K562 (cell line): ENCODE measurements at regions not wholly inside any gene's neighbourhood (a gene's known extent, or its start where the extent isn't known, plus 50 kb on each side); places are given as distances from the start of the nearest gene placed in this dataset.

Source experiments
- ATAC-seq: fragments of 200-7000 bp; cut with Tn5 transposase; 3 replicates; pipeline ENCODE4 v1.9.1; 2020; ENCODE audit warnings: moderate library complexity
- BruUV-seq: library from RNA; stranded (reverse); fragments of 400-500 nt; replicated peaks from 2 replicates; lab custom pipeline; 2021; lab: Mats Ljungman, UMichigan
- CTCF ChIA-PET: fragments of 300-600 bp; formaldehyde crosslinking; extraction: SDS; loops from one replicate; lab custom pipeline; 2021; ENCODE audit warnings: low intra/inter-chr PET ratio; lab: Yijun Ruan, JAX
- POLR2A ChIA-PET: fragments of 300-600, 350-650 bp; sonication (Branson Sonifier 250); formaldehyde crosslinking; extraction: SDS; loops from one replicate; lab custom pipeline; 2021; ENCODE audit warnings: antibody characterized with exemption, inconsistent platforms; lab: Yijun Ruan, JAX
- DNase-seq, 4 experiments: peaks; one replicate each; pipeline versions ENCODE4 v3.0.0 to v3.0.0-alpha.2; 2011 to 2018; ENCODE audit warnings: low spot score in 3 of 4, mixed read lengths in 3 of 4; ENCODE audit errors: extremely low read depth in 1 of 4
- FAIRE-seq: peaks from 2 replicates; lab custom pipeline; 2011; peaks lifted over from hg19 to GRCh38; lab: Jason Lieb, UNC
- H2AFZ ChIP-seq: 2 replicates; pipeline ENCODE4 v1.6.0; 2011; ENCODE audit warnings: low read depth, low read length, control low read depth, inconsistent platforms
- H3K27ac ChIP-seq: fragments of 200-600 bp; 3 replicates; pipeline ENCODE4 v1.8.0; 2011; ENCODE audit warnings: low read depth, mild to moderate bottlenecking, control low read depth, inconsistent platforms, low read length, moderate library complexity, mixed read lengths; ENCODE audit errors: extremely low read depth
- H3K27me3 ChIP-seq, 2 experiments: fragments of 300-600 bp in 1 of 2; 2 replicates in 1 of 2; 3 replicates in 1 of 2; pipeline versions ENCODE4 v1.6.0 to v1.8.0; 2011; ENCODE audit warnings: inconsistent platforms in 2 of 2, low read length in 2 of 2, mild to moderate bottlenecking in 1 of 2, mixed read lengths in 1 of 2, moderate library complexity in 1 of 2; ENCODE audit not compliant: control insufficient read depth in 2 of 2, insufficient read depth in 2 of 2
- H3K36me3 ChIP-seq: fragments of 300-600 bp; 3 replicates; pipeline ENCODE4 v1.8.0; 2011; ENCODE audit warnings: mild to moderate bottlenecking, low read length, inconsistent platforms; ENCODE audit not compliant: control insufficient read depth, insufficient read depth
- H3K4me1 ChIP-seq, 2 experiments: fragments of 200-600 bp in 1 of 2; replicated peaks in 1 of 2; 2 replicates in 1 of 2; 3 replicates in 1 of 2; pipeline versions ENCODE4 v1.5.1 to v1.8.0; 2011; ENCODE audit warnings: inconsistent platforms in 2 of 2, low read length in 2 of 2, mild to moderate bottlenecking in 1 of 2, mixed read lengths in 1 of 2, moderate library complexity in 1 of 2; ENCODE audit not compliant: control insufficient read depth in 2 of 2, insufficient read depth in 2 of 2
- H3K4me2 ChIP-seq: 2 replicates; pipeline ENCODE4 v1.6.1; 2011; ENCODE audit warnings: low read length, control low read depth, inconsistent platforms, mixed read lengths; ENCODE audit not compliant: insufficient read depth
- H3K4me3 ChIP-seq: fragments of 200-600 bp; sonication (generic), shearing (Covaris generic); 2 replicates; pipeline ENCODE4 v1.5.1; 2016; ENCODE audit warnings: control low read depth, inconsistent platforms
- H3K79me2 ChIP-seq: fragments of 200-600 bp; 3 replicates; pipeline ENCODE4 v1.8.0; 2011; ENCODE audit warnings: low read length, inconsistent platforms; ENCODE audit not compliant: control insufficient read depth, insufficient read depth
- H3K9ac ChIP-seq, 2 experiments: 2 replicates each; pipeline versions ENCODE4 v1.6.0 to v1.6.1; 2011; ENCODE audit warnings: low read depth in 2 of 2, low read length in 2 of 2, control low read depth in 1 of 2, inconsistent platforms in 1 of 2, mild to moderate bottlenecking in 1 of 2, mixed read lengths in 1 of 2; ENCODE audit not compliant: insufficient read depth in 1 of 2
- H3K9me1 ChIP-seq: one replicate; pipeline ENCODE4 v1.6.0; 2011; ENCODE audit warnings: inconsistent platforms, mild to moderate bottlenecking, low read length, moderate library complexity; ENCODE audit not compliant: control insufficient read depth, insufficient read depth
- H3K9me3 ChIP-seq: replicated peaks from 2 replicates; pipeline ENCODE4 v1.5.1; 2011; ENCODE audit warnings: low read depth, low read length, inconsistent platforms; ENCODE audit not compliant: control insufficient read depth, insufficient read depth
- H4K20me1 ChIP-seq: replicated peaks from 2 replicates; pipeline ENCODE4 v1.6.1; 2011; ENCODE audit warnings: low read length, inconsistent platforms, mixed read lengths; ENCODE audit not compliant: control insufficient read depth, insufficient read depth
- ATF7 ChIP-seq: fragments of 450-650 bp; IDR thresholded peaks from 2 replicates; pipeline ENCODE4 v1.7.1; 2014; ENCODE audit warnings: mild to moderate bottlenecking, moderate library complexity
- CEBPG ChIP-seq, 3 experiments: fragments of 200-800 bp in 1 of 3; sonication (Bioruptor generic) in 1 of 3; sonication (generic) in 1 of 3; formaldehyde crosslinking in 1 of 3; IDR thresholded peaks in 2 of 3; conservative IDR thresholded peaks in 1 of 3; 2 replicates each; pipeline versions ENCODE4 v1.6.1 to v1.8.0; 2016 to 2022; ENCODE audit warnings: missing compliant biosample characterization in 2 of 3, missing genetic modification characterization in 2 of 3, mild to moderate bottlenecking in 1 of 3, missing genetic modification reagents in 1 of 3
- GTF2E2 ChIP-seq: fragments of 200-800 bp; sonication (Bioruptor generic); IDR thresholded peaks from 2 replicates; pipeline ENCODE4 v1.6.1; 2016; ENCODE audit warnings: missing genetic modification characterization, missing compliant biosample characterization
- NFIC ChIP-seq: fragments of 450-650 bp; IDR thresholded peaks from 2 replicates; pipeline ENCODE4 v1.6.1; 2017; ENCODE audit warnings: mild to moderate bottlenecking, inconsistent platforms
- WGBS: fragments of 100-300 bp; shearing (Covaris generic); methylation state at CpG from one replicate; pipeline ENCODE4 v1.1.6; 2016; ENCODE audit warnings: low coverage, mixed read lengths; ENCODE audit not compliant: insufficient coverage; ENCODE audit errors: missing lambda C conversion rate; 5-methylcytosine and 5-hydroxymethylcytosine counted together
- in situ Hi-C: fragments of 300-500 bp; cut with MboI; formaldehyde crosslinking; loops from 4 replicates; pipeline ENCODE4 v1.15.0; 2018; ENCODE audit warnings: inconsistent platforms, mixed read lengths
- intact Hi-C: fragments of 100-400 bp; cut with micrococcal nuclease; formaldehyde crosslinking; loops from 2 replicates; pipeline ENCODE4 v1.14.2; 2022
- TF ChIP-seq, protein P1 (sequence below), 2 experiments: fragments of 450-650 bp in 1 of 2; sonication (generic) in 1 of 2; formaldehyde crosslinking in 1 of 2; IDR thresholded peaks in 1 of 2; conservative IDR thresholded peaks in 1 of 2; 2 replicates each; pipeline versions ENCODE4 v1.6.1 to v1.8.1; 2016 to 2023; ENCODE audit warnings: mild to moderate bottlenecking in 2 of 2, moderate library complexity in 2 of 2, inconsistent platforms in 1 of 2, missing genetic modification reagents in 1 of 2
- TF ChIP-seq, protein P2 (sequence below): fragments of 200-600 bp; sonication (generic); IDR thresholded peaks from one replicate; pipeline ENCODE4 v1.6.1; 2012; ENCODE audit warnings: mild to moderate bottlenecking, low read depth, low read length, inconsistent platforms

DNA sequence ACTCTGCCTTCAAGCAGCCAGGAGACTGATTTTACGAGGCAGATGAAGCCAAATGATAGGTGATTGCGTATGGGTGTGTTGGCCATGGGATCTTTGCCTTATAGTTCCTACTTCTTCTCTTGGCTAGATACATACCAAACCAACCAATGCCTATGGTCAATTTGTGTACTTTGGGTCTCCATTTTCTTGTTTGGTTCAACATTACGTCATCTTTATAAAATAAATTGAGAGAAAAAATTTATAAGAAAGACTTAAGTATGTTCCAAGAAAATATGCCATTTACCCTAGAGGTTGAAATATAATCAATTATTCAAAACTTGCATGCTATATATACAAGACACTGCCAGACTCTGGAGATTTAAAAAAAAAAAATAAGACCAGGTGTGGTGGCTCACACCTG, 150.9 kb downstream of the SP3 start:
- ATAC-seq (no peak), DNase-seq (no peak), FAIRE-seq (no peak)
- H3K27me3 ChIP-seq = peaks cover 6 to 12% of the 10 kb centered on the region in 2 experiments; a peak in 4 of 5 replicates
- H3K9me3 ChIP-seq = no peaks in the 10 kb centered on the region
- no peak overlapping the region for H3K4me2 ChIP-seq
- CTCF ChIA-PET = no interaction called here
- H3K4me1 ChIP-seq = peaks cover 0 to 18% of the 10 kb centered on the region in 2 experiments; a peak in 3 of 5 replicates
- intact Hi-C loops (no loop called here), in situ Hi-C loops (no loop called here)
- no peak overlapping the region for H3K9ac ChIP-seq
- no peak overlapping the region for H3K4me3 ChIP-seq
- BruUV-seq = no TSS peak
- H2AFZ ChIP-seq = no peak overlapping the region
- 2% methylated on average over 3 of the region's 3 CpGs for WGBS
- H3K79me2 ChIP-seq = no peaks in the 10 kb centered on the region
- H3K27ac ChIP-seq = no peak overlapping the region
- H3K36me3 ChIP-seq = no peaks in the 10 kb centered on the region
- H4K20me1 ChIP-seq = no peaks in the 10 kb centered on the region
- TF ChIP-seq CEBPG (CRISPR knock-in tag; IDR thresholded peaks at IDR 0.05) (no peak), CEBPG (tag; conservative IDR thresholded peaks at IDR 0.05 in 1 of 2, IDR thresholded peaks at IDR 0.05 in 1 of 2) (0 out of 4 replicates have a peak, but pooled peaks of 1 of the 2 experiments have one; percentile 23), ATF7 (peak; percentile 54; the same call in 1 of the 2 replicates), NFIC (no peak), GTF2E2 (tag) (no peak)
- TF ChIP-seq, protein P1, sequence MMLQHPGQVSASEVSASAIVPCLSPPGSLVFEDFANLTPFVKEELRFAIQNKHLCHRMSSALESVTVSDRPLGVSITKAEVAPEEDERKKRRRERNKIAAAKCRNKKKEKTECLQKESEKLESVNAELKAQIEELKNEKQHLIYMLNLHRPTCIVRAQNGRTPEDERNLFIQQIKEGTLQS (IDR thresholded peaks at IDR 0.05) = peak; percentile 58
- TF ChIP-seq, protein P1 (CRISPR knock-in tag; conservative IDR thresholded peaks at IDR 0.05) = no peak
- TF ChIP-seq, protein P2, sequence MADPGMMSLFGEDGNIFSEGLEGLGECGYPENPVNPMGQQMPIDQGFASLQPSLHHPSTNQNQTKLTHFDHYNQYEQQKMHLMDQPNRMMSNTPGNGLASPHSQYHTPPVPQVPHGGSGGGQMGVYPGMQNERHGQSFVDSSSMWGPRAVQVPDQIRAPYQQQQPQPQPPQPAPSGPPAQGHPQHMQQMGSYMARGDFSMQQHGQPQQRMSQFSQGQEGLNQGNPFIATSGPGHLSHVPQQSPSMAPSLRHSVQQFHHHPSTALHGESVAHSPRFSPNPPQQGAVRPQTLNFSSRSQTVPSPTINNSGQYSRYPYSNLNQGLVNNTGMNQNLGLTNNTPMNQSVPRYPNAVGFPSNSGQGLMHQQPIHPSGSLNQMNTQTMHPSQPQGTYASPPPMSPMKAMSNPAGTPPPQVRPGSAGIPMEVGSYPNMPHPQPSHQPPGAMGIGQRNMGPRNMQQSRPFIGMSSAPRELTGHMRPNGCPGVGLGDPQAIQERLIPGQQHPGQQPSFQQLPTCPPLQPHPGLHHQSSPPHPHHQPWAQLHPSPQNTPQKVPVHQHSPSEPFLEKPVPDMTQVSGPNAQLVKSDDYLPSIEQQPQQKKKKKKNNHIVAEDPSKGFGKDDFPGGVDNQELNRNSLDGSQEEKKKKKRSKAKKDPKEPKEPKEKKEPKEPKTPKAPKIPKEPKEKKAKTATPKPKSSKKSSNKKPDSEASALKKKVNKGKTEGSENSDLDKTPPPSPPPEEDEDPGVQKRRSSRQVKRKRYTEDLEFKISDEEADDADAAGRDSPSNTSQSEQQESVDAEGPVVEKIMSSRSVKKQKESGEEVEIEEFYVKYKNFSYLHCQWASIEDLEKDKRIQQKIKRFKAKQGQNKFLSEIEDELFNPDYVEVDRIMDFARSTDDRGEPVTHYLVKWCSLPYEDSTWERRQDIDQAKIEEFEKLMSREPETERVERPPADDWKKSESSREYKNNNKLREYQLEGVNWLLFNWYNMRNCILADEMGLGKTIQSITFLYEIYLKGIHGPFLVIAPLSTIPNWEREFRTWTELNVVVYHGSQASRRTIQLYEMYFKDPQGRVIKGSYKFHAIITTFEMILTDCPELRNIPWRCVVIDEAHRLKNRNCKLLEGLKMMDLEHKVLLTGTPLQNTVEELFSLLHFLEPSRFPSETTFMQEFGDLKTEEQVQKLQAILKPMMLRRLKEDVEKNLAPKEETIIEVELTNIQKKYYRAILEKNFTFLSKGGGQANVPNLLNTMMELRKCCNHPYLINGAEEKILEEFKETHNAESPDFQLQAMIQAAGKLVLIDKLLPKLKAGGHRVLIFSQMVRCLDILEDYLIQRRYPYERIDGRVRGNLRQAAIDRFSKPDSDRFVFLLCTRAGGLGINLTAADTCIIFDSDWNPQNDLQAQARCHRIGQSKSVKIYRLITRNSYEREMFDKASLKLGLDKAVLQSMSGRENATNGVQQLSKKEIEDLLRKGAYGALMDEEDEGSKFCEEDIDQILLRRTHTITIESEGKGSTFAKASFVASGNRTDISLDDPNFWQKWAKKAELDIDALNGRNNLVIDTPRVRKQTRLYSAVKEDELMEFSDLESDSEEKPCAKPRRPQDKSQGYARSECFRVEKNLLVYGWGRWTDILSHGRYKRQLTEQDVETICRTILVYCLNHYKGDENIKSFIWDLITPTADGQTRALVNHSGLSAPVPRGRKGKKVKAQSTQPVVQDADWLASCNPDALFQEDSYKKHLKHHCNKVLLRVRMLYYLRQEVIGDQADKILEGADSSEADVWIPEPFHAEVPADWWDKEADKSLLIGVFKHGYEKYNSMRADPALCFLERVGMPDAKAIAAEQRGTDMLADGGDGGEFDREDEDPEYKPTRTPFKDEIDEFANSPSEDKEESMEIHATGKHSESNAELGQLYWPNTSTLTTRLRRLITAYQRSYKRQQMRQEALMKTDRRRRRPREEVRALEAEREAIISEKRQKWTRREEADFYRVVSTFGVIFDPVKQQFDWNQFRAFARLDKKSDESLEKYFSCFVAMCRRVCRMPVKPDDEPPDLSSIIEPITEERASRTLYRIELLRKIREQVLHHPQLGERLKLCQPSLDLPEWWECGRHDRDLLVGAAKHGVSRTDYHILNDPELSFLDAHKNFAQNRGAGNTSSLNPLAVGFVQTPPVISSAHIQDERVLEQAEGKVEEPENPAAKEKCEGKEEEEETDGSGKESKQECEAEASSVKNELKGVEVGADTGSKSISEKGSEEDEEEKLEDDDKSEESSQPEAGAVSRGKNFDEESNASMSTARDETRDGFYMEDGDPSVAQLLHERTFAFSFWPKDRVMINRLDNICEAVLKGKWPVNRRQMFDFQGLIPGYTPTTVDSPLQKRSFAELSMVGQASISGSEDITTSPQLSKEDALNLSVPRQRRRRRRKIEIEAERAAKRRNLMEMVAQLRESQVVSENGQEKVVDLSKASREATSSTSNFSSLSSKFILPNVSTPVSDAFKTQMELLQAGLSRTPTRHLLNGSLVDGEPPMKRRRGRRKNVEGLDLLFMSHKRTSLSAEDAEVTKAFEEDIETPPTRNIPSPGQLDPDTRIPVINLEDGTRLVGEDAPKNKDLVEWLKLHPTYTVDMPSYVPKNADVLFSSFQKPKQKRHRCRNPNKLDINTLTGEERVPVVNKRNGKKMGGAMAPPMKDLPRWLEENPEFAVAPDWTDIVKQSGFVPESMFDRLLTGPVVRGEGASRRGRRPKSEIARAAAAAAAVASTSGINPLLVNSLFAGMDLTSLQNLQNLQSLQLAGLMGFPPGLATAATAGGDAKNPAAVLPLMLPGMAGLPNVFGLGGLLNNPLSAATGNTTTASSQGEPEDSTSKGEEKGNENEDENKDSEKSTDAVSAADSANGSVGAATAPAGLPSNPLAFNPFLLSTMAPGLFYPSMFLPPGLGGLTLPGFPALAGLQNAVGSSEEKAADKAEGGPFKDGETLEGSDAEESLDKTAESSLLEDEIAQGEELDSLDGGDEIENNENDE = no peak
- TF ChIP-seq, all 486 proteins: peak for 3
- POLR2A ChIA-PET = interaction anchor here (0.9 kb wide), 1 partner anchor 8 kb away, joined by 4 read pairs; no protein-coding TSS in a partner anchor
- H3K9me1 ChIP-seq = no peaks in the 10 kb centered on the region
